ENCODE measurements at regions not wholly inside any gene's neighbourhood (a gene's known extent, or its start where the extent isn't known, plus 50 kb on each side); places are given as distances from the start of the nearest gene placed in this dataset.

DNA sequence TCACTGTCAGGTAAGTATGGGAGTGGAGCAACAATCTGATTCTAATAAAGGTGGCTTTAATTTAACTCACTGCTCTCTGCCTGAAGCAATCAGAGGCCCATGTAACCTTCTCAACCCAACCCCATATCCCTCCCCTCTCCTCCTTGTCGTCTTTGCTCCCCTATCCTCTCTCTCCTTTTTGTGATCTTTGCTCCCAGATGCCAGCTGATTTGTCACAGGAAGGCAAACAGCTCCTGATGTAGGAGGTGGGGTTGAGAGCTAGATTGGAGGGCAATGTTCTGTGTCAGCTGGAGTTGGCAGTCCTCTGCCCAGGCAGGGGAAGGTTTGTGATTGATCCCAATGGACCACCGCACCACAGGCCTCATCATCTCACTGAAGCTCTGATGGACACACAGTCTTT is 101.4 kb upstream of the PIK3CG start:
- ChIA-PET POLR2A (no interaction called here), CTCF (no interaction called here)
- no peaks in the 10 kb centered on the region for H3K9me3 ChIP-seq (ENCODE audit: control extremely low read depth in 1 of 3, control insufficient read depth in 2 of 3, insufficient read depth in 1 of 3, low read length in 2 of 3)
- no peak overlapping the region for H3K9ac ChIP-seq (ENCODE audit: low read length)
- H3K4me3 Mint-ChIP-seq, result no peak overlapping the region
- DNase-seq, result no peak
- H3K4me2 ChIP-seq (replicated peaks; ENCODE audit: low read depth, low read length, poor library complexity, severe bottlenecking), result no peak overlapping the region
- H4K20me1 ChIP-seq (ENCODE audit: control insufficient read depth, insufficient read depth, low read length, poor library complexity, severe bottlenecking), result no peaks in the 10 kb centered on the region
- H3K36me3 ChIP-seq (replicated peaks in 1 of 2; ENCODE audit: control extremely low read depth in 1 of 2, control insufficient read depth in 1 of 2, extremely low read depth in 1 of 2, insufficient read depth in 2 of 2, low read length in 1 of 2), result no peaks in the 10 kb centered on the region
- no peaks in the 10 kb centered on the region for H3K27me3 Mint-ChIP-seq
- no peak overlapping the region for H3K27ac Mint-ChIP-seq
- ATAC-seq (ENCODE audit: low read depth), result no peak
- 100% methylated on average over 1 of the region's 2 CpGs for WGBS (ENCODE audit: insufficient coverage)
- TF ChIP-seq EZH2 (IDR thresholded peaks at IDR 0.05; ENCODE audit: borderline replicate concordance, insufficient read depth, low read depth, low read length, poor library complexity, severe bottlenecking), result no peak
- TF ChIP-seq, protein P1, sequence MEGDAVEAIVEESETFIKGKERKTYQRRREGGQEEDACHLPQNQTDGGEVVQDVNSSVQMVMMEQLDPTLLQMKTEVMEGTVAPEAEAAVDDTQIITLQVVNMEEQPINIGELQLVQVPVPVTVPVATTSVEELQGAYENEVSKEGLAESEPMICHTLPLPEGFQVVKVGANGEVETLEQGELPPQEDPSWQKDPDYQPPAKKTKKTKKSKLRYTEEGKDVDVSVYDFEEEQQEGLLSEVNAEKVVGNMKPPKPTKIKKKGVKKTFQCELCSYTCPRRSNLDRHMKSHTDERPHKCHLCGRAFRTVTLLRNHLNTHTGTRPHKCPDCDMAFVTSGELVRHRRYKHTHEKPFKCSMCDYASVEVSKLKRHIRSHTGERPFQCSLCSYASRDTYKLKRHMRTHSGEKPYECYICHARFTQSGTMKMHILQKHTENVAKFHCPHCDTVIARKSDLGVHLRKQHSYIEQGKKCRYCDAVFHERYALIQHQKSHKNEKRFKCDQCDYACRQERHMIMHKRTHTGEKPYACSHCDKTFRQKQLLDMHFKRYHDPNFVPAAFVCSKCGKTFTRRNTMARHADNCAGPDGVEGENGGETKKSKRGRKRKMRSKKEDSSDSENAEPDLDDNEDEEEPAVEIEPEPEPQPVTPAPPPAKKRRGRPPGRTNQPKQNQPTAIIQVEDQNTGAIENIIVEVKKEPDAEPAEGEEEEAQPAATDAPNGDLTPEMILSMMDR (IDR thresholded peaks at IDR 0.05), result no peak
- H3K79me2 ChIP-seq (ENCODE audit: control insufficient read depth, insufficient read depth, low read length), result no peaks in the 10 kb centered on the region
- intact Hi-C loops (cut with micrococcal nuclease), result no loop called here
- no peaks in the 10 kb centered on the region for H3K9me3 Mint-ChIP-seq (ENCODE audit: insufficient read depth)
- no peaks in the 10 kb centered on the region for H3K27me3 ChIP-seq (replicated peaks in 1 of 4; ENCODE audit: control extremely low read depth in 1 of 4, control insufficient read depth in 3 of 4, insufficient read depth in 4 of 4, low read length in 3 of 4)
- no peak overlapping the region for H3K4me3 ChIP-seq (ENCODE audit: control extremely low read depth in 1 of 5, extremely low read depth in 1 of 5, insufficient read depth in 1 of 5, low read depth in 2 of 5, low read length in 4 of 5)
- H3K4me1 Mint-ChIP-seq, result peaks cover 16% of the 10 kb centered on the region
- H3K27ac ChIP-seq (ENCODE audit: low read length in 2 of 2), result no peak overlapping the region
- H2AFZ ChIP-seq (ENCODE audit: insufficient read depth, low read depth, low read length, poor library complexity, severe bottlenecking), result no peak overlapping the region
- H3K4me1 ChIP-seq (ENCODE audit: control insufficient read depth in 2 of 2, insufficient read depth in 2 of 2, low read length in 2 of 2), result peaks cover 18% of the 10 kb centered on the region in 2 donors

DNA sequence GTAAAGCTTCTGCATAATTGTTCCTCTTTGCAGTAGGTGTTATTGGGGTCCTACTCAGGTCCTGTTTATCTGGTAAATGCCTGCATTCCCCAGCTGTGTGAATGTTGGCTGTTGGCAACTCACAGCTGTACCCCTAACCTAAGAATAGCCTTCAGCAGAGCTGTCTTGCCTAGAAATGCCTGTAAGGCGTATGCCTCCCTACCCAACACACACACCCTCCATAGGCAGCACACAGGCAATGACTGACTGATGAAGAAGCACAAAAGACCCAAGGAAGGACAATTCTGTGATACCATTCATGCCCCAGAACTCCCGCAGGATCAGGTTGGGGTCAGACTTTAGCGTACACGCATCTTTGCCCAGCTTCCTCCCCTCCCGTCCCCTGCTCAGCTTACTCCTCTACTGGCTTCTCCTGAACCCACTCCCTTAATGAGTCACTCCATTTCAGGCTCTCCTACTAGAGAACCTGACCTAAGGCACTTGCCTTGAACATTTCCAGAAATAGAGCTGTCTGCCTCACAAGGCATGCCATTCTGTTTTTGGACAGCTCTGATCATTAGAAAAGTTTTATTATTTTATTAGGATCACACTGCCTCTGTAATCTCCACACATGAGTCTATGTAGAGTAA is 99.2 kb upstream of the PIK3CG start:
- WGBS (ENCODE audit: insufficient coverage), result 93% methylated on average over 5 of the region's 5 CpGs
- H3K36me3 ChIP-seq (replicated peaks in 1 of 2; ENCODE audit: control extremely low read depth in 1 of 2, control insufficient read depth in 1 of 2, extremely low read depth in 1 of 2, insufficient read depth in 2 of 2, low read length in 1 of 2), result no peaks in the 10 kb centered on the region
- H2AFZ ChIP-seq (ENCODE audit: insufficient read depth, low read depth, low read length, poor library complexity, severe bottlenecking), result no peak overlapping the region
- no peak for TF ChIP-seq EZH2 (IDR thresholded peaks at IDR 0.05; ENCODE audit: borderline replicate concordance, insufficient read depth, low read depth, low read length, poor library complexity, severe bottlenecking)
- TF ChIP-seq, protein P1 (IDR thresholded peaks at IDR 0.05), result no peak
- no peaks in the 10 kb centered on the region for H4K20me1 ChIP-seq (ENCODE audit: control insufficient read depth, insufficient read depth, low read length, poor library complexity, severe bottlenecking)
- no peak overlapping the region for H3K4me2 ChIP-seq (replicated peaks; ENCODE audit: low read depth, low read length, poor library complexity, severe bottlenecking)
- ATAC-seq (ENCODE audit: low read depth) (no peak), DNase-seq (no peak)
- POLR2A ChIA-PET, result interaction anchor here (0.7 kb wide), 1 partner anchor 11 kb away, joined by 4 read pairs; no protein-coding TSS in a partner anchor
- H3K27ac Mint-ChIP-seq, result no peak overlapping the region
- H3K27ac ChIP-seq (ENCODE audit: low read length in 2 of 2), result no peak overlapping the region
- no peaks in the 10 kb centered on the region for H3K27me3 Mint-ChIP-seq
- peaks cover 19% of the 10 kb centered on the region in 2 donors for H3K4me1 ChIP-seq (ENCODE audit: control insufficient read depth in 2 of 2, insufficient read depth in 2 of 2, low read length in 2 of 2)
- CTCF ChIA-PET, result interaction anchor here (0.9 kb wide), 1 partner anchor 29 kb away, joined by 4 read pairs; no protein-coding TSS in a partner anchor
- H3K4me3 ChIP-seq (ENCODE audit: control extremely low read depth in 1 of 5, extremely low read depth in 1 of 5, insufficient read depth in 1 of 5, low read depth in 2 of 5, low read length in 4 of 5), result no peak overlapping the region
- H3K4me1 Mint-ChIP-seq, result peaks cover 19% of the 10 kb centered on the region
- no peak overlapping the region for H3K9ac ChIP-seq (ENCODE audit: low read length)
- no peak overlapping the region for H3K4me3 Mint-ChIP-seq
- no peaks in the 10 kb centered on the region for H3K9me3 ChIP-seq (ENCODE audit: control extremely low read depth in 1 of 3, control insufficient read depth in 2 of 3, insufficient read depth in 1 of 3, low read length in 2 of 3)
- H3K9me3 Mint-ChIP-seq (ENCODE audit: insufficient read depth), result no peaks in the 10 kb centered on the region
- H3K79me2 ChIP-seq (ENCODE audit: control insufficient read depth, insufficient read depth, low read length), result no peaks in the 10 kb centered on the region
- intact Hi-C loops (cut with micrococcal nuclease), result no loop called here
- no peaks in the 10 kb centered on the region for H3K27me3 ChIP-seq (replicated peaks in 1 of 4; ENCODE audit: control extremely low read depth in 1 of 4, control insufficient read depth in 3 of 4, insufficient read depth in 4 of 4, low read length in 3 of 4)
